Hematopoietic multipotent progenitor cell treated with erythropoietin and hydrocortisone succinate and interleukin-3 and kit ligand, for 6 days (in vitro differentiated cells): ENCODE measurements at regions not wholly inside any gene's neighbourhood (a gene's known extent, or its start where the extent isn't known, plus 50 kb on each side); places are given as distances from the start of the nearest gene placed in this dataset.

Source experiments
- DNase-seq: peaks from one replicate; pipeline ENCODE4 v3.0.0-alpha.2; 2015

DNA sequence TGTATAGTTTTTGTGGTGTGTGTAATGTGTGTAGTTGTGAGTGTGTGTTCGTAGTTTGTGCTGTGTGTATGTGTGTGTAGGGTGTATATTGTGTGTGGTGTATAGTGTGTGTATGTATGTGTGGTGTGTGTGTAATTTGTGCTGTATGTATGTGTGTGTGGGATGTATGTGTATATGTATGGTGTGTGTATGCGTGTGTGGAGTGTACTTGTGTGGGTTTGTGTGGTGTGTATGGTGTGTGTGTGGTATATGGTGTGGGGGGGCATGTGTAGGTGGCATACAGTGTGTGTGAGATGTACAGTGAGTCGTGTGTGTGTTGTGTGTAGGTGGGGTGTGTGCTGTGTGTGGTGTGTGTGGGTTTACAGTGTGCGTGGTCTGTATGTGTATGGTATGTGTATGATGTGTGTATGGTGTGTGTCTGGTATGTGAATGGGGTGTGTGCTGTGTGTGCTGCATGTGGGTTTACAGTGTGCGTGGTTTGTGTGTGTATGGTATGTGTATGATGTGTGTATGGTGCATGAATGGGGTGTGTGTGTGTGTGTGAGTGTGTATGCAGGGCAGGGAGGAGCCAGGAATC, 125.2 kb downstream of the GADD45G start:
- DNase-seq, result no peak

DNA sequence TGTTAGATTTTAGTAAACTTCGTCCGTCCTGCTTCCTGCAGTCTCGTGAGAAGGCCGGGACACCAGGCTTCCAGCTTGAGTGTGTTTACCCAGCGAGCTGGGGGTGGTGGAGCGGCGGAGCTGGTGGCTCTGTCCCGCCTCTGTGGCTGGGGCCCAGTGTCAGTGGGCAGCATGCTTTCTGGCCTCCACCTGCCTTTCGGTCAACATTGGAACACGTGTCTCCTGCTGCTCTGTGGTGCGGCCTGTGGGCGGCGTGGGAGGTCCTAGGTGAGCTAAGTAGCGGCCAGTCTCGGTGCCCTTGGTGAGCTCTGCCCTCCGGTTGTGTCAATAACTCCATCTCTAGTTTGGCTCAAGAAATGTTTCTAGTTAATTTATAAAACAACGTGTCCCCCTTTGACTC, 125.9 kb downstream of the GADD45G start:
- no peak for DNase-seq

DNA sequence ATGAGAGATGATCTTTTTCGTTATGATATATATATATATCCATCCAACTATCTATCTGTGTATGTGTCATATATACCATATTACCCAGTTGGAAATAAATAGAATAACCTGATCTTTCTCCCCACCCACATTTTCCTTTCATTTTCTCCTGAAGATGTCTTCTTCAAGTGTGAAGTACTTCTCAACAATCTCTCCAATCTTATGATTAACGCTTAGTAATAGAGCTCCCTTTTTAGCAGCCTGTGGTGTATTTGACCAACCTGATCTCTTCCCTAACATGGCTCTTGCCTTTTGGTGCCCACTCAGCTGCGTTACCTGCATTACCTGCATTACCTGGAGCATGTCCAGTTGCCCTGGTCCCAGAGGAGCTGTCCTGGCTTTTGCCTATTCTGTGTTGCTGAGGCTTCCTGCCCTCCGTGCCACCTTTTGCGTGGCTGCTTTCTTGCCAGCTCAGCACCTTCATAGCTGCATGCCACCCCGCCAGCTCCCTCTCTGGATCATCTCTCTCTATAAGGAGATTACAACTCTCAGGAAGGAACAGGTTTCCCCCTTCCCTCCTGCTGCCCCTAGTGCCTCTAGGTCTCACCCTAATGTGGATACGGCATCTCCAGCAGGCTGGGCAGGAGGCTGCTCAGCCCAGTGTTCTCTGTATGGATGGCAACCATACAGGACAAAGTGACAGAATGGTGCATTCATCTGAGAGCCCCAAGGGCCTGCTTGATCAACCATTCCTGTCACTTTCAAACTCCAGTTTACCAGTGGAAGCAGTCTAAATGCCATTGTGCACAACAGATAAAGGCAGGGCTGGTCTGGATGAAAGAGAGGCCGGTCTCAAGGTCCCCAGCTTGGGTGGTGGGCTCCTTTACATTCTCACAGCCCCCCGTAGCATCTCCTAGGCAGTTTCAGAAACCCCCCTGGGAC, 126.7 kb downstream of the GADD45G start:
- DNase-seq, result no peak

DNA sequence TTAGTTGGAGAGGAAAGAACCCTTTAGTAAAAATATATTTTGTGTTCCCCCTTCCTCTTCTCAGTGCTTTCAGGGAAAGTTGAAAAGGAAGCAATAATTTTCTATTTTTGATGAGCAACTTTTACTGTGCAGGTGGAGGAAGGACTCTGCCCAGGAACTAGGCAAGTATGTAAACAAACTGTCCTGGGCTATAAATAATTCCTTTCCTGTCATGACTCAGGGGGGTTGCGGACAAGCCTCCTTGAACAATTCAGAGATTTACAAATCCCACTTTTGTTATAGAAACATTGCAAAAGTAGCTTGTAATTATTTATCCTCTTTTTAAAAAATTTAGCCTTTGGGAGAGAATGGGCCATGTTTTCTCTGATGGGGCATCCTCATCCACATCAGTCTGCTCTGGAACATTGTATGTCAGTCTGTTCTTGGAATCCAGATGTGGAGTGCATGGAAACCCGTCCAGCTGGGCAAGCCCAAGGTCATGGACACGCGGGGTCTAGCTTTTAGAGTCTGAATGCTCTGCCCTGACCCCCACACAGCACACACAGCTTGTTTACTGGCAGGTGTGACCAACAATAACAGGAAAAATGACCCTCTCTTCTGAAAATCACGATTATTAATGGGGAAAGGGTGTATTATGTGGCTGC, 127.6 kb downstream of the GADD45G start:
- DNase-seq, result no peak

DNA sequence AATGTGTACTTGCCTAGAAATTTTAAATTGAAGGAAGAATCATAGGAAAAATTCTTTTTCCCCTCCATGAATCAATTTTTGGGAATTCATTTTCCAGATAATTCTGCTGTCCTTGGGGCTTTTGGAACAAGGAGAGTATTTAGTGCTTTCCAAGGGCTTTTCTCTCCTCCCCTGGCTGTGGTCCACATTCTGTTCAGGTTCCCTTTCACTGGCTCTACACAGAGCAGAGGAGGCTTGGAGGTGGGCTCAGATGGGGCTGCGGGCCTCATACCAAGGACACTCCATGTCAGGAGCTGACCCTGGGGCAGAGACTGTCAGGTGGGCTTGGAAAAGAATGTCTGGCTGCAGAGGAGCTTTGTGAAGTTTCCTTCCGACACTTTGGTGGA, 128.1 kb downstream of the GADD45G start:
- no peak for DNase-seq

DNA sequence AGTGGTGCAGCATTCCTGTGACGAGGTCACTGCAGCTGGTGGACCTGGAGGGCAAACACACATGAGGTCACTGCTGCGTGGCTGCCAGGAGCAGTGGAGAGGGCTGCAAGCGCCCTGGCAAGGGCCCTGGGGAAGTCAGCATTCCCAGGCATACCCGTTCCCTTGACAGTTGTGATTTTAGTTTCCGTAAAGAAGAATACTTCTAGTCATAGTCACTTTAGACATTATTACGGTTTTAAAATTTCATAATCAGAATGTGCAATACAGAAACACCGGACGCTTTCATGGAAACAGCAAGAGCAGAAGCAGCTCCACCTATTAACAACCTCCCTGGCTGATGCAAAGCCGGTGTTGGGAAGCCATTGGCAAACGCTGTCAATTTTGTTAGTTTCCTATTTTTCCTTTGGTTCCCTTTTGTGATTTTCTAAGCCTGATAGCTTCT, 129.8 kb downstream of the GADD45G start:
- no peak for DNase-seq

DNA sequence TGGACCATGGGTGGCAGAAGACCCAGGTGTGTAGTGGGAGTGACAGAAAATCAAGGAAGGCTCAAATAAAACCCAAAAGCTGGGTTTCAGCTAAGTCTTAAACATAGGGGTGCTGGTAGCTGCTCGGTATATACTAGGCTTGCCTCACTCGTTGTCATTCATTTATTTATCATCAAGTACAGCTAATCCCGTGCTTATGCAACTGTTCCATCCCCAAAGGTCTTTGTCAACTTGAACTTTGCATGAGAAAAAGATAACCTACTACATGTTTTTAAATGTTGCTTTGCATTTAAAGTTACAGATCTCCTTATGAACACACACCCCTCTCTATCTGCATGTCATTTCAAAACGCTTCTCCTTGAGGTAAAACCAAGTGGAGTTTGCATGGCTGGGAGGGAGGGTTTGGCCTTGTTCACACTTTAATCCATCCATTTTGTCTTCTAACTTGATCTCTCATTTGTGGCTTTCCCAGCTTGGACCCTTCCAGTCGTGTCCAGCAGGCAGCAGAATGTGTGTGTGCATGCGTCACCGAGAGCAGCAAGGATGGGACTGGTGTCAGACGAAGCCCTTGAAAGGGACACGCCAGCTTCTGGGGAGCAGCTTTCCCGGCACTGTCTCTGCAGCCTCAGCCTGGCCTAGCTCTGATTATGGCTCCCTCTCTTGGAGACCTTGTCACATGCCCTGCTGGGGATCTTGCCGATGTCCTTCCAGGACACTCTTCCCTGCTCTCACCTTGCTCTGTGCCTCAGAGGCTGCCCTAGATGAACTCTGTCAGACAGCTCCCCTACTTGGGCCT, 133.5 kb downstream of the GADD45G start:
- no peak for DNase-seq

DNA sequence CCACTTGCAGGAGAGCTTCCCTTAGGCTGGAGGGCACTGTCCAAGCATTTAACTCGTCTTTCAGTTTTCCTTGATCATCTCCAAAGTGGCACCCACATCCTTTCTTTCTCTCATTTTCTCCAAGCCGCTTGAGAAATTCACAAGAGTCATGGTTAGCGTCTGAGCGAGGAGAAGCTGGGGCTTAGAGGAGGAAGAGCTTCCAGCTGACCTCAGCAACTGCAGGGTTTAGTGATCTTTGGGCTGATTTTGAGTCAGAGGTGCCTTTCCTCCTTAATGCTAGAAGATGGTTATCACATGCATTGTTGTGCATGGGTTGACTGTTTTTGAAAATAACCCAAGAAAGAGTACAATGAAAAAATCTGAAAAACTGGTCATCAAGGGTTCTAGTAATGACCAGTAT, 134.7 kb downstream of the GADD45G start:
- DNase-seq, result no peak

DNA sequence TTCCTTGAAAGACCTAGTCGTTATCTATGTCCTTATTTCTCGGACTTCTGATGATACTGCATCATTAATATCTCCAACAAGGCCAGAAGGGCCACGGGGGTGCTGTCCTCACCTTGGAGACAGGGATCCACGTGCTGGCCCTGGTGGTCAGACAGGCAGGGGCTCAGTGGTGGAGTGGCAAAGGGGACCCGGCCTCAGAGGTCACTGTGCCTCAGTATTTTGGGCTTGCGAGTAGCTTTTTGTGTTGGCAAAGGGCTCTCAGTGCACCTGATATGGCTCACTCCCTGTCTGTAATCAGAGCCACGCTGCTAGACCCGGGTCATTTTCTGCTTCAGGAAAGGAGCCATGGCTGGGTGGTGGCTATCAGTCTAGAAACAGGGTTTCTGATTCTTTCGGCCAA, 135.1 kb downstream of the GADD45G start:
- no peak for DNase-seq

DNA sequence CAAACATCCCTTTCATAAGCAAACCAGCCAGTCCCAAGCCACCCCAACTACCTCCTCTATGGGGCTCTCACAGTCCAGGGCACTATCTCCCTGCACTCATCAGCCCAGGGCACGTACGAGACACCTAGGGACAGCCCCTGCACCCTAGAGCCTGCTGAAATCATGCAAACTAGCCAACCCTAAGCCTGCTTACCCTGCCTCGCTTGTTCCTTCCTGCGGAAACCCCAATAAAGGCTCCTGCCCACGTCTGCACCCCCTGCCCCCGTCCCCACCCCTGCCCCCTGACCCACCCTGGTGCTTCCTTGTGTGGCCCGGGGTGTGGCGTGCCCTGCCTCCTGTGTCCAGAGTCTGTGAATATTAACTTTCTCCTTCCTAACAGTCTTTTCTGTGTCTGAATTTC, 135.9 kb downstream of the GADD45G start:
- no peak for DNase-seq

DNA sequence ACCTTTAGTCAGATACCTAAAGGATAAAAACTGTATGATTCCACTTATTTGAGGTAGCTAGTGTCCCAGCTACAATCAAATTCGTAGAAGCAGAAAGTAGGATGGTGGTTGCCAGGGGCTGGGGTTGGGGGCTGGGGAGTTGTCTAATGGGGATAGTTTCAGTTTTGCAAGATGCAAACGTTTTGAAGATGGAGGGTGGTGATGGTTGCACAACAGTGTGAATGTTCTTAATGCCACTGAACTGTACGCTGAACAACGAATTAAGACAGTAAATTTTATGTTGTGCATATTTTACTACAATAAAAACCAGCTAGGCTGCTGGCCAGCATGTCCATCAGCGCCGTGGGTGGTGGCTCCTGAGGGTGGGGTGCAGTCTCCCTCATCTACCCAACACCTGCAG, 137.8 kb downstream of the GADD45G start:
- no peak for DNase-seq

DNA sequence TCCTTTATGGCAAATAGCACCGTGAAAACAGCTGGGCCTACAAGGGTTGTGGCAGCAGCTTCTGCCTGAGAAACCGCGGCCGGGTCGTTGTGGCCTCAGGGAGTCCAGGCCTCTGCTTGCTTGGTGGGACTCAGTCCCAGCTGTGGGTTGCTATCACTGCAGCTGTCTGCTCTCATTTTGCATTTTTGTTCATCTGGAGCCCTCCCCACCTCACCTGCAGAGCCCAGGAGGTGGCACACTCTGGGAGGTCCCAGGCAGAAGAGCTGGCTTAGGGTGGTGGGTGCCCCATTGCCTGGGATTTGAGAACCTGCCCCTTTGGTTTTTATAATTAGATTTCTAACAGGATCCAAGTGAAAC, 138.4 kb downstream of the GADD45G start:
- no peak for DNase-seq

DNA sequence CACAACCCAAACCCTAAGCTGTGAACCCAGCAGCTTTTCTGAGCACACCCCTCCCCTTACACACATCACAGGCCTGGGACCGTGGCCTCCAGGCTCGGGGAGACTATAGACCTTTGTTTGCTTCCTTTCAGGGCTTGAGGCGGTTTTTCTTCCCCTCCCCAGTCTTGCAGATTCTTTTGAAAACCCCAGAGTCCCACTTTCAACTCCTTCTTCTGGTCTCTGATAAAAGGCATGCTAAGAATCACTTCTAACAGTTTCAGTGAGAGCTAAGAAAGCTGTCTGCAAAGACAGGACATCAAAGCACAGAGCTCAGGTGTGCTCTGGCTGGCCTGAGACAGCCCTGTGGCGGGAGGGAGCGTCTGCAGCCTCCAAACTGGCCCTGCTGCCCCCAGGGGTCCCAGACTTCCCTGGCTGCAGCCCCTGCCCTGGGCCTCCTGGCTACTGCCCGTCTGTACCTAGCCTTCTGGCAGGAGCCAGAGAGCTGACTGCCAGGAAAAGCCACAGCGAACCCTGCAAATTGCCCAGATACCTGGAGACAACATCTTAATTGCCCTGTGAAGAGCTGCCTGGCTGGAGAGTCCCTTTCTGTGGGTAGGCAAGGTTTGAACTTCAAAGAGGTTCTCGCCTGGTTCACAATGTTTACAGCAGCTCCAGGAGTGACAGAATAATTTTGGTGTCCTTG, 138.9 kb downstream of the GADD45G start:
- DNase-seq, result no peak

DNA sequence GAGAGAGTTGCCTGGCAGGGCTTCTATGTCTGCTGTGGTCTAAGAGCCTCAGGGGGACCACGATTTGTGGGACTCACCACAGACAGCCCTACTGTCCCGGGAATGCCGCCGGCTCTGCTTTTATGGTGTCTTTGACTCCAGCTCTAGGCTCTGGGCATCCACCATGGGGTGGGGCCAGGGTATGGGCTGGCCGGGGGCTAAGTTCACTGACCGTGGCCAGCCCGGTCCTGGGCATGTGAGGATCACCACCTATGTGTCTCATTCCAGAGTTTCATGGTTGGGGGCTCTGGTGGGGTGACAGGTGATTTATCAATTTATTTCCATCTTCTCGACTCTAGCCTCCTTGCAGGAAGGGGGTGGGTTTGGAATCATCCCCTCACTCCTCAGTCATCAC, 139.4 kb downstream of the GADD45G start:
- DNase-seq, result no peak

DNA sequence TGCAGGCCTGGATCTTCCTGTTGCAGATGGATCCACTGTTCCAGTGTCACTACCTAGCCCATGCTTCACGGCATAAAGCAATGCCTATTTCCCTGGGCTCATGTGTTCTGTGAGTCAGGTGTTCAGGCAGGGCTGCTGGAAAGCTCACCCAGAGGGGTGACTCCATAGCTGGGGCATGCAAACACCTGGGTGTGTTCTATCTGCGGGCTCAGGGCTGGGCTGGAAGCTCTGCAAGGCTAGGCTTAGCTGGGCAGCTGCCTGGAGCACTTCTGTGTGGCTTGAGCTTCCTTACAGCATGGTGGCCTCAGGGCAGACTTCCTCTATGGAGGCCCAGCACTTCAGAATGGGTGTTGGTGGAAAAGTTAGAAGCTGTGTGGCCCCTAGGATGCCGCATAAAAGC, 139.9 kb downstream of the GADD45G start:
- no peak for DNase-seq

DNA sequence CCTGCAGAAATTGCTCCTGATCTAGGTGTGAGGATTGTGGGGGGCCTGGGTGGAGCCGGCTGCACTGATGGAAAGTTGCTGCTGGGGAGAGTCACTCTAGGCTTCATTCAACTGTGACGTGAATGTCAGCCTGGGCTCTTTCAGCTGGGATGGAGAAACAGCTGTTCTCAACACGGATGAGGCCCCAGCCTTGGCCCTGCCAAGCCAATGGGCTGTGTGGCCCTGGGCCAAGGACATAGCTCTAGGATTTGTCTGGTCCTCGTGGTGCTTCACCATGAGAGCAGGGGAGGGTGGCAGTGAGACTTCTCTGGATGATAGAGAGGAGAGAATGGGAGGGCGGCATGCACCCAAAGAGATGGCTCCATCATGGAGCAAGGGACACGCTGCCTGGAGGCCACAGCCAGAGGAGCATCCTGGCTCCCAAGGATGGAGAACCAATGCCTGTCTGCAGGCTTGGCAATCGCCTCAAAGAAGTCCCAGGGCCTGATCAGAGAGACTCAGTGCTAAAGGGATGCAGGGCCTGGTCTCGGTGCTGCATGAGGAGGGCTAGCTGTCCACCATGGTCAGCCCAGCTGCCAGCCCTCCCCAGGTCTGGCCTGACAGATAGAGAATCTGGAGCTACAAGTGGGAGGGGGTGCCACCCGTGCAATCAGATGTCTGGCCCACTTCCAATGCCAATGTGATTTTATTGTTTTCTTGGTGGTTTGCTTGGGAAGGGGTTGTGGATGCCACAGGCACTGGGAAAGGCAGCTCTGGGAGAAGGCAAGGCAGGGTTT, 141.0 kb downstream of the GADD45G start:
- DNase-seq, result no peak

DNA sequence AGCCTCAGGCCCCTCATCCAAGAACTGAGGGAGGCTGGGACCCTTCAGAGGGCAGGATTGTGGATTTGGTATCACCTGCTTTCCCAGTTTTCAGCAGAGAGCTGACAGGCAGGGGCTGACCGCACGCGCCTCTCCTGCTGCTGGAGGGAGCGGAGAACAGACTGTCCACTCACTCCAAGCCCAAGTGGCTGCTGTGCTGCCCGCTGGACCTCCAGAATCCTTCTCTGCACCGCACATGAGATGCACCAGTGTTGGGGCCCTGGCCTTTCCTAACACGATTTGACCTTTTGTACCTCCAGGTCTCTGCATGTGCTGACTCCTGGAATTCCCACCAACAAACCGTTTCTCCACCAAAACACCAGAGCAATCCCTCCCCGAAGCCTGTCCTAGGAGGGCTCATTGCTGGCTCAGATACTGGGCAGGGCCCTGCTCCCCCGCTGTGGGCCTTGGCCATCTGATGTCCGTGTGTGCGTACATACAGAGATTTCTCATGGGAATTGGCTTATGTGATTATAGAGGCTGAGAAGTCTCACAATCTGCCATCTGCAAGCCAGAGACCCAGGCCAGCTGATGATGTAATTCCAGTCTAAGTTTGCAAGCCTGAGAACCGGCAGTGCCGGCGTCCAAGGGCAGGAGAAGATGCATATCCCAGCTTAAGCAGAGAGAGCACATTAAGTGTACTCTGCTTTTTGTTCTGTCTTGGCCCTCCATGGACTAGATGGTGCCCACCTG, 141.7 kb downstream of the GADD45G start:
- DNase-seq, result no peak

DNA sequence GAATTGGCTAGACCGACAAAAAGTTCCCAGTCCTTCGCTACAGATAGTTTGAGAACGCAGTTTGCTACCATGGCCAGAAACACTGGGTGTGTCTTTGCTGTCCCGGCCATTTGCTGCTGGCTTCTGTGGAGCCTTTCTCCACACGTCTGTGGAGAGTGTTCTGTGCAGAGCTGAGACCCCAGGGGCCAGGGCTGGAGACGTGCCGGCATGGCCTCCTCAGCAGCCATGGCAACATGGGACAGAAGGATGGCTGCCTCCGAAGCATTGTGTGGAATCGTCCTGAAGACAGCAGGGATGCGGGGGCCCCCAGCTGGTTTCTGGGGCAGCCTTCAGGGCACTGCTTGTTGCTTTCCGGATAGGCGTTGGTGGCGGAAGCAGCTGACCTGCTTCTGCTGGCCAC, 142.8 kb downstream of the GADD45G start:
- DNase-seq, result no peak

DNA sequence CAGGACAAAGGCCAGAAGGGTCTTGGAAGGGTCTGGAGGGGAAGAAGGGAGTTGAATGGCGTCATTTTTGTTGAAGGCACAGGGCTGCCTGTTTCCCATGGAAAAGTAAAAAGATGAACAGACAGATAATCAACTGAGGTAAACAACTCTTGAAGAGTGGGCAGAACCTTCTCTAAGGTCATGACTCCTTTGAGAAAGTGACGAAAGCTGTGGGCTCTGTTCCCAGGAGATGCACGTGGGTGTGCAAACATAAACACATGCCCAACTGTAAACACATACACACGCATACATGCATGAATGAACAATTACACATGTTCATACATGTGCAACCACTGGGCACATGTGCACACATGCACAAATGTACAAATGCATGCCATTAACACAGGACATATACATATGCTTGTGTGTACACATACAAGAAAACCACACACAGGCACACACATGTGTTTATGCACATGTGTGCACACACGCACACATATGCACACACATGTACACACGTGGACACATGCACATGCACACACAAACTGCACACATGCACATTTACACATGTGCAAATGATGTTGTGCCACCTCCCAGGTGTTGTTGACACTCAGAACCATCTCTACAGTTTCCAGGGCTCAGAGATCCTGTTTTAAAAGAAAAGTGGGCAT, 143.3 kb downstream of the GADD45G start:
- no peak for DNase-seq

DNA sequence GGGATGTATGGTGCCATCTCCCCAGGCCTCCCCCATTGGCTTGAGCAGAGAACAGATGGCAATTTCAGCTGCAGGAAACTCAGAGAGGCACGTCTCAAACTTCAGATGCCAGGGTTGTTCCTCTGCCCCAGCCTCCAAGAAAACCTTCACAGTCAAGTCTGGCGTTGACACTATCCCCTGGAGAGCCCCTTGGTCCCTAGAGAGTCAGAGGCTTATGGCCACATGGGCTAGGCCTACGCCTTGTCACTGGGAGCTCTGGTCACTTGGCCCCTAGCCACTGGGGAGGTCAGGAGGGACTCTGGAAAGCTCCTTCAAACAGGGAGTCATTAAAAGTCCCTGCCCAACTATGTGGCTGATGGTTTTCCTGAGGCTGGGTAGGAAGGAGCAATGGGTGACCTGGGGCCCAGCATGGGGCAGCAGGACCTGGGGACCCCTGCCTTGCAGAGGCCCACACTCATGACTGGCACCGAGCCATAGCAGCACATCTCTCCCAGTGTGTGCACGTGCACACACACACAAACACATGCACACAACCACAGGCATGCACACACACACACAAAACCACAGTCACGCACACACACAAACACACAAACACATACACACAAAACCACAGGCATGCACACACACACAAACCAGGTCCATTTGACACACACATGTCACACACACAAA, 144.2 kb downstream of the GADD45G start:
- DNase-seq, result no peak
